ENCODE measurements at regions not wholly inside any gene's neighbourhood (a gene's known extent, or its start where the extent isn't known, plus 50 kb on each side); places are given as distances from the start of the nearest gene placed in this dataset.

DNA sequence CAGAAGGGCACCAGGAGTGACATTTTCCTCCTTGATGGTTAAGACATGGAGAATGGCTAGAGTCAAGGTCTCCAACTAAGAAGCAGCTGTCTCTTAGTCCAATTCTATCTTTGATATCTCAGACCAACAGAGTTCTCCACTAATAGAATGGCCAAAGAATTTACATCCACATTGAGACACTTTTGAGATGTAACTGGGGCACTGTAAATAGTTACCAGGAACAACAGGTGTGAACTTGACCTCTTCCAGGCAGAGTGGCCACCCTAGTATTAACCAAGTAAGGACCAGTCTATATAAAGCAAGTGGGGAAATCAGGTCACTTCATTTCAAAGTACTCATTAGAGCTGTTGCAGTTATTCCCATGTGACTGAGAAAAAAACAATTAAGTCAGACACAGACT is 159.7 kb upstream of the RAD23B start:
- no peak overlapping the region for H3K4me3 ChIP-seq
- H3K36me3 ChIP-seq = no peaks in the 10 kb centered on the region
- no peaks in the 10 kb centered on the region for H3K27me3 ChIP-seq
- H3K4me1 ChIP-seq = peaks cover 0 to 5% (median 0%) of the 10 kb centered on the region in 4 donors
- H3K27ac ChIP-seq (replicated peaks in 1 of 4) = no peak overlapping the region
- no peaks in the 10 kb centered on the region for H3K9me3 ChIP-seq
- TF ChIP-seq EP300 (IDR thresholded peaks at IDR 0.05) (no peak), POLR2AphosphoS5 (IDR thresholded peaks at IDR 0.05) (no peak), POLR2A (IDR thresholded peaks at IDR 0.05; ENCODE audit: low read depth) (no peak)
- TF ChIP-seq, protein P1, sequence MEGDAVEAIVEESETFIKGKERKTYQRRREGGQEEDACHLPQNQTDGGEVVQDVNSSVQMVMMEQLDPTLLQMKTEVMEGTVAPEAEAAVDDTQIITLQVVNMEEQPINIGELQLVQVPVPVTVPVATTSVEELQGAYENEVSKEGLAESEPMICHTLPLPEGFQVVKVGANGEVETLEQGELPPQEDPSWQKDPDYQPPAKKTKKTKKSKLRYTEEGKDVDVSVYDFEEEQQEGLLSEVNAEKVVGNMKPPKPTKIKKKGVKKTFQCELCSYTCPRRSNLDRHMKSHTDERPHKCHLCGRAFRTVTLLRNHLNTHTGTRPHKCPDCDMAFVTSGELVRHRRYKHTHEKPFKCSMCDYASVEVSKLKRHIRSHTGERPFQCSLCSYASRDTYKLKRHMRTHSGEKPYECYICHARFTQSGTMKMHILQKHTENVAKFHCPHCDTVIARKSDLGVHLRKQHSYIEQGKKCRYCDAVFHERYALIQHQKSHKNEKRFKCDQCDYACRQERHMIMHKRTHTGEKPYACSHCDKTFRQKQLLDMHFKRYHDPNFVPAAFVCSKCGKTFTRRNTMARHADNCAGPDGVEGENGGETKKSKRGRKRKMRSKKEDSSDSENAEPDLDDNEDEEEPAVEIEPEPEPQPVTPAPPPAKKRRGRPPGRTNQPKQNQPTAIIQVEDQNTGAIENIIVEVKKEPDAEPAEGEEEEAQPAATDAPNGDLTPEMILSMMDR (IDR thresholded peaks at IDR 0.05) = no peak
- DNase-seq (ENCODE audit: extremely low spot score) = no peak
- intact Hi-C loops (cut with DNase I) = no loop called here

DNA sequence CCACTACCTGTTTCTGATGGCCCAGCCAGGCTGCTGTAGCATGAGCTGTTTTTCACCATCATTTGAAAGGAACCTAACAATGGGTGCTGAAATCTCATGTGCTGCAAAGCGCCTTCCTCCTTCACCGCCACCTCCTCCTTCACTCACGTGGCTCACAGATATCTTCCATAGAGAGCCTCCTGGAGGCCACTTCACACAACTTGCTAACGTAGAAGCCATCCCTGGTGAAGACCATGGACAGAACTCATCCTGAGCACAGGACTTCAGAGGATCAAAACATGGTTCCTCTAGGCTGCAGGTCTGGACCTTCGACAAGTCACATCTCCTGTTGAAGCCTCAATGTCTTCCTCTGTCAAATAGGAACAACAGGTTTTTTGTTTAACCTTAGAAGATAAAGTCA is 155.5 kb upstream of the RAD23B start:
- H3K4me1 ChIP-seq = no peaks in the 10 kb centered on the region
- H3K27me3 ChIP-seq = peaks cover 0 to 4% (median 0%) of the 10 kb centered on the region in 4 donors
- H3K36me3 ChIP-seq = no peaks in the 10 kb centered on the region
- intact Hi-C loops (cut with DNase I) = no loop called here
- H3K27ac ChIP-seq (replicated peaks in 1 of 4) = no peak overlapping the region
- TF ChIP-seq, protein P1 (IDR thresholded peaks at IDR 0.05) = no peak
- TF ChIP-seq POLR2A (IDR thresholded peaks at IDR 0.05; ENCODE audit: low read depth) (no peak), POLR2AphosphoS5 (IDR thresholded peaks at IDR 0.05) (no peak), EP300 (IDR thresholded peaks at IDR 0.05) (no peak)
- H3K4me3 ChIP-seq = no peak overlapping the region
- no peaks in the 10 kb centered on the region for H3K9me3 ChIP-seq
- WGBS = 94% methylated on average over 5 of the region's 5 CpGs
- no peak for DNase-seq (ENCODE audit: extremely low spot score)

DNA sequence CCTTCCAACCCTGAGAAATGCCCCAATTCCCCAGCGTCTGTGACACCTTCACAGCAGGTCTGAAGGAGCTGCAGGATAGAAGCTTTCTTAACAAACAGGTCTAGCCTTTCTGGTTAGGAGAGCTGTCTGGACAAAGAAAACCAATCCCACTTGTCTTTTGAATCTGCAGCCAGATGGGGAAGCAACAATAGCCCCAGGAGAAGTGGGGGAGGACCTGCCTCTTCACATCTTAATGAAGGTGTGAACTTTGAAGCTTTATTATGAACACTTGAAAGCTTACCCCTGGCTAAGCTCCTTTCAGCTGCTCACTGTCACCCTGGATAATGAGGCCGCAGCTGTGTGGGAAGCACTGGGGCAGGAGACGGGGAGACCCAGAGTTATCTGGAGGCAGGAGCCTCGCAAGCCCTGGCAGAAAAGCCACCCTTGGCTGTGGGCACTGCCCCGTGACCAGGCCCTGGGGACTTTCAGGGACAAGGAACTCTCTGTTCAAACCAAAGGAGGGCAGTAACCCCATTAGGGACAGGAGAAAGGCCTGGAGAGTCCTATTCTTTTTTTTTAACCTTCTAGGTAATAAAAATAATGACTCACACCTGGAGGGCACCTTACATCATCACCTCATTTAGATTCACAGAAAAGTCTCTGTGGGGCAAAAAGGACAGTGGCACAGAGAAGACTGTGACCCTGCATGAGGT is 151.8 kb upstream of the RAD23B start:
- H3K27me3 ChIP-seq = peaks cover 0 to 8% (median 0%) of the 10 kb centered on the region in 4 donors
- intact Hi-C loops (cut with DNase I) = no loop called here
- no peak overlapping the region for H3K27ac ChIP-seq (replicated peaks in 1 of 4)
- no peak overlapping the region for H3K4me3 ChIP-seq
- no peaks in the 10 kb centered on the region for H3K9me3 ChIP-seq
- no peak for DNase-seq (ENCODE audit: extremely low spot score)
- H3K36me3 ChIP-seq = no peaks in the 10 kb centered on the region
- 91% methylated on average over 5 of the region's 5 CpGs for WGBS
- TF ChIP-seq, protein P1 (IDR thresholded peaks at IDR 0.05) = no peak
- no peak for TF ChIP-seq POLR2AphosphoS5 (IDR thresholded peaks at IDR 0.05)
- TF ChIP-seq POLR2A (IDR thresholded peaks at IDR 0.05; ENCODE audit: low read depth) = no peak
- TF ChIP-seq EP300 (IDR thresholded peaks at IDR 0.05) = no peak
- H3K4me1 ChIP-seq = no peaks in the 10 kb centered on the region

DNA sequence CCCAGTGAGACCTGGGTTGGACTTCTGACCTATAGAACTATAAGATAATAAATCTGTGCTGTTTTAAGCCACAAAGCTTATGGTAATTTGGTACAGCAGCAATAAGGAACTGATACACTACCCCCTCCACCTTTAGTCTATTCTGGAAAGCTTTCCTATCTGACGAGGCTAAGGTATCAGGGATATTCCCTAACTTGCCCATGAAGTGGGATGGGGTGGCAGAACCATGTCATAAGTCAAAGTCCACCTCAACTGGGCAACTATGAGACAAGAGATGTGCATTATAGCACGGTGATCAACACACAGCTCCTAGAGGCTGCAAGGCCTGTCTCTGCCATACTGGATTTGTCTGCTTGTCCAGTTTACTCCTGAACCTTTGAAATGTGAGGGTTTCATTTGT is 146.8 kb upstream of the RAD23B start:
- intact Hi-C loops (cut with DNase I) = no loop called here
- TF ChIP-seq POLR2A (IDR thresholded peaks at IDR 0.05; ENCODE audit: low read depth) (no peak), POLR2AphosphoS5 (IDR thresholded peaks at IDR 0.05) (no peak), EP300 (IDR thresholded peaks at IDR 0.05) (no peak)
- TF ChIP-seq, protein P1 (IDR thresholded peaks at IDR 0.05) = no peak
- no peaks in the 10 kb centered on the region for H3K9me3 ChIP-seq
- peaks cover 0 to 8% (median 0%) of the 10 kb centered on the region in 4 donors for H3K27me3 ChIP-seq
- no peak overlapping the region for H3K4me3 ChIP-seq
- no peak overlapping the region for H3K27ac ChIP-seq (replicated peaks in 1 of 4)
- no peak for DNase-seq (ENCODE audit: extremely low spot score)
- H3K4me1 ChIP-seq = no peaks in the 10 kb centered on the region
- 95% methylated on average over 2 of the region's 2 CpGs for WGBS
- no peaks in the 10 kb centered on the region for H3K36me3 ChIP-seq

All from esophagus muscularis mucosa (tissue), 4 donors.